PC-9 (cell line): ENCODE measurements at regions not wholly inside any gene's neighbourhood (a gene's known extent, or its start where the extent isn't known, plus 50 kb on each side); places are given as distances from the start of the nearest gene placed in this dataset.

ENCODE experiments used
- BruUV-seq: library from RNA; stranded (reverse); fragments of 400-500 nt; replicated peaks from 2 replicates; lab custom pipeline; 2021; lab: Mats Ljungman, UMichigan
- CTCF ChIA-PET: fragments of 300-600 bp; sonication (Branson Sonifier 250); formaldehyde crosslinking; loops from one replicate; lab custom pipeline; 2022; ENCODE audit warnings: antibody characterized with exemption; lab: Charles Lee
- POLR2A ChIA-PET: fragments of 300-600 bp; sonication (Branson Sonifier 250); formaldehyde crosslinking; loops from one replicate; lab custom pipeline; 2022; ENCODE audit warnings: antibody characterized with exemption; ENCODE audit not compliant: unreplicated experiment; lab: Charles Lee
- DNase-seq, 2 experiments: peaks; one replicate each; pipeline versions ENCODE4 v3.0.0 to v3.0.0-alpha.2; 2015 to 2022; ENCODE audit warnings: mixed read lengths in 1 of 2
- H2AFZ ChIP-seq: fragments of 200-600 bp; sonication (generic); 2 replicates; pipeline ENCODE4 v1.8.1; 2017; ENCODE audit warnings: antibody characterized with exemption
- H3F3A ChIP-seq: fragments of 200-600 bp; sonication (generic); 2 replicates; pipeline ENCODE4 v1.8.1; 2017; ENCODE audit warnings: antibody characterized with exemption, mild to moderate bottlenecking, low read depth; ENCODE audit not compliant: insufficient read depth
- H3K27ac ChIP-seq: fragments of 200-600 bp; sonication (generic); 2 replicates; pipeline ENCODE4 v1.6.1; 2016; ENCODE audit warnings: mixed run types
- H3K27me3 ChIP-seq: fragments of 200-600 bp; sonication (generic); 2 replicates; pipeline ENCODE4 v1.6.1; 2016; ENCODE audit warnings: low read depth, mixed run types; ENCODE audit not compliant: insufficient read depth
- H3K36me3 ChIP-seq: fragments of 200-600 bp; sonication (generic); 2 replicates; pipeline ENCODE4 v1.6.1; 2016; ENCODE audit warnings: low read depth, mixed run types
- H3K4me1 ChIP-seq: fragments of 200-600 bp; sonication (generic); replicated peaks from 2 replicates; pipeline ENCODE4 v1.6.1; 2016; ENCODE audit warnings: mixed run types; ENCODE audit not compliant: insufficient read depth
- H3K4me2 ChIP-seq: fragments of 200-600 bp; sonication (generic); 2 replicates; pipeline ENCODE4 v1.6.1; 2017; ENCODE audit warnings: mixed run types
- H3K4me3 ChIP-seq: fragments of 200-600 bp; sonication (generic); 2 replicates; pipeline ENCODE4 v1.6.1; 2016; ENCODE audit warnings: mixed run types
- H3K79me2 ChIP-seq: fragments of 200-600 bp; sonication (generic); 2 replicates; pipeline ENCODE4 v1.6.1; 2017; ENCODE audit warnings: low read depth, mixed run types
- H3K9me2 ChIP-seq: fragments of 200-600 bp; sonication (generic); 2 replicates; pipeline ENCODE4 v1.8.1; 2017; ENCODE audit warnings: mild to moderate bottlenecking; ENCODE audit not compliant: insufficient read depth
- H3K9me3 ChIP-seq: fragments of 200-600 bp; sonication (generic); 2 replicates; pipeline ENCODE4 v1.8.1; 2016; ENCODE audit warnings: low read depth; ENCODE audit not compliant: insufficient read depth
- H4K20me1 ChIP-seq: fragments of 200-600 bp; sonication (generic); 2 replicates; pipeline ENCODE4 v1.8.1; 2017; ENCODE audit not compliant: insufficient read depth
- CTCF ChIP-seq: fragments of 200-600 bp; sonication (generic); conservative IDR thresholded peaks from 2 replicates; pipeline ENCODE4 v1.6.1; 2017; ENCODE audit warnings: mixed run types, antibody characterized with exemption, mild to moderate bottlenecking, moderate library complexity
- EZH2 ChIP-seq: fragments of 200-600 bp; sonication (generic); IDR thresholded peaks from 2 replicates; pipeline ENCODE4 v1.8.0; 2017; ENCODE audit warnings: antibody characterized with exemption, low read depth
- intact Hi-C: fragments of 100-400 bp; cut with micrococcal nuclease; formaldehyde crosslinking; loops from one replicate; pipeline ENCODE4 v1.10.0; 2022; ENCODE audit not compliant: unreplicated experiment

- H3K27ac ChIP-seq, result no peak overlapping the region
- H3F3A ChIP-seq, result no peaks in the 10 kb centered on the region
- H3K9me3 ChIP-seq, result no peaks in the 10 kb centered on the region
- ChIA-PET POLR2A (no interaction called here), CTCF (no interaction called here)
- BruUV-seq, result no TSS peak
- DNase-seq, result no peak
- H3K9me2 ChIP-seq, result no peaks in the 10 kb centered on the region
- no peak overlapping the region for H3K4me2 ChIP-seq
- intact Hi-C loops, result no loop called here
- no peak for TF ChIP-seq EZH2
- peak; percentile 34 for TF ChIP-seq CTCF
- H3K4me3 ChIP-seq, result no peak overlapping the region
- no peaks in the 10 kb centered on the region for H3K27me3 ChIP-seq
- no peaks in the 10 kb centered on the region for H4K20me1 ChIP-seq
- H3K36me3 ChIP-seq, result no peaks in the 10 kb centered on the region
- no peaks in the 10 kb centered on the region for H3K4me1 ChIP-seq
- H3K79me2 ChIP-seq, result no peaks in the 10 kb centered on the region
- H2AFZ ChIP-seq, result no peak overlapping the region
Measured at GRCh38 chr5:21663082-21663481, 1190.1 kb downstream of the CDH12 start.

- Histone ChIP-seq H3K4me3 (no peak overlapping the region), H3K9me3 (no peaks in the 10 kb centered on the region), H2AFZ (no peak overlapping the region), H3K4me1 (no peaks in the 10 kb centered on the region), H3K9me2 (no peaks in the 10 kb centered on the region), H4K20me1 (no peaks in the 10 kb centered on the region), H3F3A (no peaks in the 10 kb centered on the region), H3K27ac (no peak overlapping the region), H3K36me3 (no peaks in the 10 kb centered on the region), H3K79me2 (no peaks in the 10 kb centered on the region), H3K4me2 (no peak overlapping the region), H3K27me3 (no peaks in the 10 kb centered on the region)
- TF ChIP-seq EZH2 (no peak), CTCF (no peak)
- ChIA-PET CTCF (no interaction called here), POLR2A (no interaction called here)
- intact Hi-C loops, result no loop called here
- DNase-seq, result no peak
- no TSS peak for BruUV-seq
Measured at GRCh38 chr5:21661184-21661583, 1192.0 kb downstream of the CDH12 start.

- BruUV-seq, result no TSS peak
- CTCF ChIA-PET, result no interaction called here
- intact Hi-C loops, result no loop called here
Measured at GRCh38 chr5:21654556-21654955, 1198.6 kb downstream of the CDH12 start.

More at GRCh38 chr5:21654556-21654955, 1198.6 kb downstream of the CDH12 start:
- no peaks in the 10 kb centered on the region for H3K9me3 ChIP-seq
- H3K4me2 ChIP-seq, result no peak overlapping the region
- no peak overlapping the region for H3K4me3 ChIP-seq
- POLR2A ChIA-PET, result no interaction called here
- no peaks in the 10 kb centered on the region for H3K27me3 ChIP-seq
- no peak overlapping the region for H3K27ac ChIP-seq
- H3K36me3 ChIP-seq, result no peaks in the 10 kb centered on the region
- no peak for DNase-seq
- no peaks in the 10 kb centered on the region for H4K20me1 ChIP-seq
- H2AFZ ChIP-seq, result no peak overlapping the region
- H3K4me1 ChIP-seq, result no peaks in the 10 kb centered on the region
- no peak for TF ChIP-seq EZH2
- no peak for TF ChIP-seq CTCF
- no peaks in the 10 kb centered on the region for H3K9me2 ChIP-seq
- no peaks in the 10 kb centered on the region for H3K79me2 ChIP-seq
- H3F3A ChIP-seq, result no peaks in the 10 kb centered on the region
